Endothelial cell (in vitro differentiated cells): ENCODE measurements at regions not wholly inside any gene's neighbourhood (a gene's known extent, or its start where the extent isn't known, plus 50 kb on each side); places are given as distances from the start of the nearest gene placed in this dataset.

Experiments used
- DNase-seq: peaks from one replicate; pipeline ENCODE4 v3.0.0; 2021; ENCODE audit warnings: low spot score
- H3K27ac Mint-ChIP-seq: one replicate; pipeline ENCODE4 v1.8.0; 2021; ENCODE audit warnings: mixed read lengths, inconsistent platforms; ENCODE audit not compliant: unreplicated experiment
- H3K27me3 Mint-ChIP-seq: one replicate; pipeline ENCODE4 v1.8.0; 2021; ENCODE audit warnings: mild to moderate bottlenecking, moderate library complexity, mixed read lengths, inconsistent platforms; ENCODE audit not compliant: unreplicated experiment
- H3K36me3 Mint-ChIP-seq: one replicate; pipeline ENCODE4 v1.8.0; 2021; ENCODE audit warnings: mild to moderate bottlenecking, low read depth, mixed read lengths, inconsistent platforms; ENCODE audit not compliant: unreplicated experiment
- H3K4me1 Mint-ChIP-seq: one replicate; pipeline ENCODE4 v1.8.0; 2021; ENCODE audit warnings: mild to moderate bottlenecking, mixed read lengths, inconsistent platforms; ENCODE audit not compliant: unreplicated experiment
- H3K4me3 Mint-ChIP-seq: one replicate; pipeline ENCODE4 v1.8.0; 2021; ENCODE audit warnings: mild to moderate bottlenecking, mixed read lengths, inconsistent platforms; ENCODE audit not compliant: unreplicated experiment
- H3K9me3 Mint-ChIP-seq: one replicate; pipeline ENCODE4 v1.8.0; 2021; ENCODE audit warnings: mixed read lengths, inconsistent platforms; ENCODE audit not compliant: unreplicated experiment
- TF ChIP-seq, protein P1 (sequence below): fragments of 200-600 bp; sonication (generic); IDR thresholded peaks from one replicate; pipeline ENCODE4 v1.5.0; 2021; ENCODE audit warnings: antibody characterized with exemption; ENCODE audit not compliant: unreplicated experiment

DNA sequence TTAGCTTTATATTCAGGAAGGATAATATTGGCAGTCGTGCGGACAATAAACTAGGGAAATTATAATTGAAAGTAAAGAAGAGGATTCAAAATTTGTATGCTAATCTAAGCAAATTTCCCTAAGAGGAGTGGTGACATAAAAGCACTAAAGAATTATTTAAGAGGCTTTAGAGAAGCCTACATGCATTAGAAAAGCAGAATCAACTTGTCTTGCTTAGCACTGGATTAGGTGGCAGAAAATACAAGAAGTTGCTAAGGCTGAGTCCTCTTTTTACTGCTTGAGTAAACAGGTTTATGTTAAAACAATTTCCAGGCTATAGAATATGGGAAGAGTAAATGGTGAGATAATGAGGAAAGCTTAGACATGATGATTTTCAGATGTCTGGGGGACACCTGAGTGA lies 991.5 kb downstream of the PCDH18 start:
- Mint-ChIP-seq H3K9me3 (no peaks in the 10 kb centered on the region), H3K27me3 (no peaks in the 10 kb centered on the region), H3K27ac (no peak overlapping the region), H3K4me3 (no peak overlapping the region), H3K4me1 (no peaks in the 10 kb centered on the region), H3K36me3 (no peaks in the 10 kb centered on the region)
- DNase-seq: no peak
- TF ChIP-seq, protein P1, sequence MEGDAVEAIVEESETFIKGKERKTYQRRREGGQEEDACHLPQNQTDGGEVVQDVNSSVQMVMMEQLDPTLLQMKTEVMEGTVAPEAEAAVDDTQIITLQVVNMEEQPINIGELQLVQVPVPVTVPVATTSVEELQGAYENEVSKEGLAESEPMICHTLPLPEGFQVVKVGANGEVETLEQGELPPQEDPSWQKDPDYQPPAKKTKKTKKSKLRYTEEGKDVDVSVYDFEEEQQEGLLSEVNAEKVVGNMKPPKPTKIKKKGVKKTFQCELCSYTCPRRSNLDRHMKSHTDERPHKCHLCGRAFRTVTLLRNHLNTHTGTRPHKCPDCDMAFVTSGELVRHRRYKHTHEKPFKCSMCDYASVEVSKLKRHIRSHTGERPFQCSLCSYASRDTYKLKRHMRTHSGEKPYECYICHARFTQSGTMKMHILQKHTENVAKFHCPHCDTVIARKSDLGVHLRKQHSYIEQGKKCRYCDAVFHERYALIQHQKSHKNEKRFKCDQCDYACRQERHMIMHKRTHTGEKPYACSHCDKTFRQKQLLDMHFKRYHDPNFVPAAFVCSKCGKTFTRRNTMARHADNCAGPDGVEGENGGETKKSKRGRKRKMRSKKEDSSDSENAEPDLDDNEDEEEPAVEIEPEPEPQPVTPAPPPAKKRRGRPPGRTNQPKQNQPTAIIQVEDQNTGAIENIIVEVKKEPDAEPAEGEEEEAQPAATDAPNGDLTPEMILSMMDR: no peak

DNA sequence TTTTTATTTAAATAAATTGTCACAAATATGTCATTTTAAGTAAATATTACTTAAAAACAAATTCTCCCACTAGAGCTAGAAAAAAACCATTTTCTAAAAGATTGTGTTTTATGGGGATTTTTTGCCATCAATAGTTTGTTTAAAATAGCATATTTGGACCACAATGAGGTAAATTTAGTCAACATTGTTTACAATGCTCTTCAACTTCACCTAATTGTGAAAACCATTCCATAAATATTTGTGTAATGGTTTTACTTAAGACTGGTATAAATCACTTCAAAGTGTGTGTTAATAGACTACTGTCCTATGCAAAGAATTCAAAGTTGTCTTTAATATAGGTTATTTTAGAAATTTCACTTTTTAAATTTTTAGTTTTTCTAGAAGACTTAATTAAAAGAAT lies 1004.2 kb downstream of the PCDH18 start:
- Mint-ChIP-seq H3K36me3 (no peaks in the 10 kb centered on the region), H3K27me3 (no peaks in the 10 kb centered on the region), H3K9me3 (no peaks in the 10 kb centered on the region), H3K4me1 (peaks cover 3% of the 10 kb centered on the region), H3K4me3 (no peak overlapping the region), H3K27ac (no peak overlapping the region)
- TF ChIP-seq, protein P1: no peak
- no peak for DNase-seq

DNA sequence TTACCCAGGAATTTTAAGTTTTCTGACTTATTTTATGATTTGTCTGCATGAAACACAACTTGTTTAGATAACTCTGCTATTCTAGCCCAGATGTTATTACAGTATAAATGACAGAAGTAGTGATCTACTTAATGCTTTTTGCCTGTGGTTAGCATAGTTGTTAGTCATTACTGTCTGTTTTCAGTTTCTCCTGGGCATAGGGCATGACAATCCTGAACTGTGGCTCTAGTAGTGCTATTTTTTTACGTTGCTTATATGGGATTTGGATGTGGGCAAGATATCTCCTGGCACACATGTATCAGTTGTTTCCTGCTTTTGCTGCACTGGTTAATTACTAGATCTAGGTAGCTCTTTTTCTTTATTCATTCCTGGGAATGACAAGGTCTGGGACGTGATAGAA lies 1005.8 kb downstream of the PCDH18 start:
- no peaks in the 10 kb centered on the region for H3K36me3 Mint-ChIP-seq

DNA sequence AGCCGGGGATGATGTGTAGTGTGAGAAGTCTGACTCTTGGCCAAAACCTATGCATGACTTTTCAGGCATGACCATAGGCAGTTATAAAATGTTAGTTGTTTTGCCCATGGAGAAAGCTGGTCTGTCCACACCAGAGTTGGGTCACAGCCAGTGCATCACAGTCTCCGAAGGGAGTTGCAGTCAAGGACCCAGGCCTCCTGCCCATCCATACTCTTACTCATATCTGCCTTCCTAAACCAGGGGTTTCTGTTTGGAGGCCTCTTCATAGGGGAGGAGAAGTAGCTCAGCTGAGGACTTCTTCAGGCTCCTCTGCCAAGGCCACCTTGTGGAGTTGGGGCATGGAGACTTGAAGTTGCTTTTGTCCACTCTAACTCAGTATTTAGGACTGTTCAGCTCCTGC lies 1008.3 kb downstream of the PCDH18 start:
- H3K4me1 Mint-ChIP-seq: peaks cover 3% of the 10 kb centered on the region
- DNase-seq: no peak
- TF ChIP-seq, protein P1: no peak

More for the DNA sequence above, 1005.8 kb downstream of the PCDH18 start:
- H3K4me3 Mint-ChIP-seq: no peak overlapping the region
- no peaks in the 10 kb centered on the region for H3K27me3 Mint-ChIP-seq
- no peak for DNase-seq
- H3K9me3 Mint-ChIP-seq: no peaks in the 10 kb centered on the region
- peaks cover 3% of the 10 kb centered on the region for H3K4me1 Mint-ChIP-seq
- H3K27ac Mint-ChIP-seq: no peak overlapping the region
- TF ChIP-seq, protein P1: no peak

DNA sequence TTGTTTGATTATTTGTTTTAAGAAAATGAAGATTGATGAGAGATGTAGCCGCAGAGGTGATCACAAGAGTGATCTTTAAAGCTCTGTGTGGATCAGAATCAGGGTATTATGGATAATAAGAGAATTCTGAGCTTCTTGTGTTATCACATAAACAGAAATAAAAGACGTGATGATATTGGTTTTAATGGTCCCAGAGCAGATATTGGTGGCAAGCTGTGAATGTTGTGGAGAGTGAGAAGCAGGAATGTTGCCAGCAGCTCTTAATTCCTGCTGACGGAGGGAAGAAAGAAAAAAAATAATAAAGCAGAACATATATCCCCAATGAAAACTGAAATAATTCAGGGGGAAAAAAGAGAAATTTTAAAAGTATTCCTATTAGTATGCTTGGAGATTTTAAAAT lies 1015.9 kb downstream of the PCDH18 start:
- Mint-ChIP-seq H3K27ac (no peak overlapping the region), H3K9me3 (no peaks in the 10 kb centered on the region), H3K4me3 (no peak overlapping the region), H3K4me1 (no peaks in the 10 kb centered on the region), H3K36me3 (no peaks in the 10 kb centered on the region), H3K27me3 (no peaks in the 10 kb centered on the region)
- TF ChIP-seq, protein P1: no peak
- DNase-seq: no peak

More for the DNA sequence above, 1008.3 kb downstream of the PCDH18 start:
- no peaks in the 10 kb centered on the region for H3K36me3 Mint-ChIP-seq
- H3K27ac Mint-ChIP-seq: no peak overlapping the region
- H3K4me3 Mint-ChIP-seq: no peak overlapping the region
- no peaks in the 10 kb centered on the region for H3K27me3 Mint-ChIP-seq
- H3K9me3 Mint-ChIP-seq: no peaks in the 10 kb centered on the region
